Hematopoietic multipotent progenitor cell treated with erythropoietin and hydrocortisone succinate and interleukin-3 and kit ligand, for 6 days (in vitro differentiated cells): ENCODE measurements at regions not wholly inside any gene's neighbourhood (a gene's known extent, or its start where the extent isn't known, plus 50 kb on each side); places are given as distances from the start of the nearest gene placed in this dataset.
"Not testable (repeated sequence)": the region's sequence is repeated elsewhere in the genome, so short reads cannot be mapped to it uniquely, and the experiment has no call there.

Experiments
- DNase-seq: peaks from one replicate; pipeline ENCODE4 v3.0.0-alpha.2; 2015

GRCh38 chr3:44172701-44173100 is 69.0 kb upstream of the TOPAZ1 start:
- DNase-seq: not testable (repeated sequence)

DNA sequence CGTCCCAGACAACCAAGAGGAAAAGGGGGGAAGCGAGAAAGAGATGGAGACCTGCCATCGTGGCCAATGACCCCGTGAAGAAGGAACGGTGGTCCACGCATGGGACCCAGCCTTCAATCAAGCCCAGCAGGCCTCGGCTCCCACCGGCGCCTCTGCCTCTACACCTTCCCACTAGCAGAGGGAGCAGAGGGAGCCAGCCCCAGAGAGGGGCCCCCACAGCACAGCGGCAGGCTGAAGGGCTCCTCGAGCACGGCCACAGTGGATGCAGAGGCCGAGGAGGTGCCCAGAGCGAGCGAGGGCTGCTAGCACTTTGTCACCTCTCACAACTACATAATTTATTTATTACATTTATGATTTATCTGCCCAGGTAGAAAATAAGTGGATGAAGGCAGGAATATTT is 68.4 kb upstream of the TOPAZ1 start:
- DNase-seq: no peak

DNA sequence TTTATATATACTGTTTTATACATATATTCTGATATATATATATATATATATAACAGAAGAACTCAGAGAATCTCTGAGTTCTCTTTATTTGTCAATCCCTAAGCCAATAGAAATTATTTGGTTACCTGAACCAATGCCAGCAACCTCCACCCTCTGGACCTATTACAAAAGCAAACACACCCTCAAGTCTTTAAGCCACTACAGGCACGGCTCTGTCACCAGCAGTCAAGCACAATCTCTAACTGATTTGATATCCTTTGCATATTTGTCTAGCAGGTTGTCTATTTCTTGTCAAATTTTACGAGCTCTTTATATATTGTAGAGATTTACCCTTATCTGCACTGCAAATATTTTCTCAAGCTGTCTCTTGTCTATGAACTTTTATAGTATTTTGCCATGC is 66.6 kb upstream of the TOPAZ1 start:
- DNase-seq: no peak

DNA sequence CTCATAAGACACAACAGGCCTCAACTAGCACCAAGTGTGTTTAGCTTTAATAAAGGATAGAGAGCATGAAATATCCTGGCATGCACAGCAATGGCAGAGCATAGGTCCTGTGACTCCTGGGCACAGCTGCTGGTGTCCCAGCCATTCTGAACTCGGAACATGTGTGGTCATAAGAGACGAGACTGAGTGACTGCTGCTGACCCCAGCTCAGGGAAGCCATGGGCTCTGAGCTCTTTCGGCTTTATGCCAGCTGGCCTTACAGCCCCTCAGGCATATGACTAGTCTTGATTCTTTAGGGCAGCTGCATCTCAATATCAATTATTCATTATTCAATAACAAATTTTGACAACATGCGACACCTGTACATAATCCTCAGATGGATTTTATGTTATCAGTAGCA is 62.4 kb upstream of the TOPAZ1 start:
- no peak for DNase-seq

DNA sequence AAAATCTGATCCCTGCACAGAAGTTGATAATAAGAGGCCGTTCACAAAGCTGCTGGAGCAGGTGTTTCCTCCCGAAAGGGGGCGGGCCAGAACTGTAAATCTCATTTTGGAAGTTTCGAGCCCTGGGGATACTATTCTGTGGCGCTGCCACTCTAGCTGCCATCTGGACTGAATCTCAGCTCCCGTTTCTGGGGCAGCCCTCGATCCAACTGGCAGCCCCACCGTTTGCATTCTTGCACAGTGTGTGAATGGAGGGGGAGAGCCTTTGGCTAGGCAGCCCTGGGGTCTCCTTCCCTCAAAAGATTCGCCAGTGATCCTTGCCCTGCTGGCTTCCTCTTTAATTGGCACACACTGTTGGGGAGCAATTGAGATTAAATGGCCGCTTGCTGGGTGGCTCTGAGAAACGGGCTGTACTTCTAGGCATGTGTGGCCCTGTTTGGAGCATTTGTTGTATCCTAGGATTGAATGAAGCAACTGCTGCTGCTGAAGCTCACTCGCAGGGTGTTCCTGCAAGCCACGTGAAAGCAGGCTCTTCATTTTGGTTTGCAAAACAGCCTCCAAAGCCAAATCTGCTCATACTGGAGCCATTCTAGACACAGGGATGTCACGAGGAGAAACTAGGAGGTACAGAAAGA is 57.2 kb upstream of the TOPAZ1 start:
- DNase-seq: no peak

DNA sequence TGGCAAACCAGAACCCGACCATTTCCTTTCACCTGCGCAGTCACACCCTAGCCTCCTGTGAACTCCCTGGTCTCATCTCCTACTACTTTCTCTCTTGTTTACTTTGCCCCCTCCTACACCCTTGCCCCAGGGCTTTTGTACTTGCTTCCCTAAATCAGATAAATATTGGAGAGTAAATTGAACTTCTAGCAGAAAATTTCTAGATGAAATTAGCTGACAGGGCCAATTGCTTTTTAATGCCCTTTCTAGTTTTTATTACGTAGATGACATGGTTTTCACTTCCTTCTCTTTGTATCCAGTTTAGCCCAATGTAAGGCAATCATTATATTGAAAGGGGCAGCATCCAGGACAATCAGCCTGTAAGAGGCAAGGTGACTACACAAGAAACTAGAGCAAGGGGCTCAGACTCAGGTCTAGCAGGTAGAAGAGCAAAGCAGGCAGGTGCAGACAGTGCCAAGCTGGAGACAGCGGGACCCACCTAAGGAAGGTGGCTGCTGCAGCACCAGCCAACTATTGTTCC is 56.2 kb upstream of the TOPAZ1 start:
- DNase-seq: no peak

DNA sequence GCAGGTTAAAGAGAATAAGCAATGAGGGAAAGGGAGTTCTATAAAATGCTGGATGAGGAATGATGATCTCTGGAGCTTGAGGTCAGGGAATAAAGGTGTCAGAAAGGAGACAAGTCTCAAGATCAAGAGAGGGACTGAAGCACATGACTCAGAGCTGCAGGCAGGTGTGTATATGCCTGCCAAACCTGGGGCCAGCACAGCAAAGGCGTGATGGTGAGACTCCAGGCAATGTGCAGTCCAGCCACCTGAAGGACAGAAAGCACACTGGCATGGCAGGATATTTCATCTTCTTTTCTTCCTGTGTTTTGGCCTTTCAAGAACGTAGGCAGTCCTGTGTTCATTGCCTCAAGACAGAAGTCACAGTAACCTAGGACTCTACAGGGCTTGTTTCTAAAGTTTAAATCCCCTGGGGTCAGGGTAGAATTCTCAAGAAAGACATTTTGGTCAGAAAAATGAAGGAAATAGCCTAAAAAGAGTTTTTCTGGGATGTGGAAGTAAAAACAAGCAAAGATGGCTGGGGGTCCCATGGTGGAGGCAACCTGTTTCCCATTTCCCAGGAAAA is 55.5 kb upstream of the TOPAZ1 start:
- DNase-seq: no peak

DNA sequence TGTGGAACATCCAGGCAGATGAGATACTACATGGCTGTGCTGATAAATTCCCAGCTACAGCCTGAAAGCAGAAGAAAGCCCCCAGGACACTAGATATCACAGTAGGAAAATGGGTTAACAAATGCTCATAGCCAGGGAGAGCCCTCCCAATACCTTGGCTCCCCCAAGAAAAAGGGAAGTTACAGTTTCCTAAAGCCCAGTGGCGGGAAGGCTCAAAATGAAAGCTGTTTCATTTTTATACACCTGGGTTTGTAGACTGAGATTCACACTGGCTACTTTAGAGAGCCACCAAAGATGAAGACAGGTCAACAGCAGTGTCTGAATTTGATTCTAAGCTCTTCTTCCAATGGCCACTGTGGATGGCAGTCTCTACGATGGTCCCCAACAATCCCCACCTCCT is 55.0 kb upstream of the TOPAZ1 start:
- no peak for DNase-seq
